Stimulated activated naive CD4-positive, alpha-beta T cell (primary cell): ENCODE measurements at regions not wholly inside any gene's neighbourhood (a gene's known extent, or its start where the extent isn't known, plus 50 kb on each side); places are given as distances from the start of the nearest gene placed in this dataset.

Source experiments
- DNase-seq, 6 experiments: peaks; one replicate each; lab custom pipeline; 2025; lab: John Stamatoyannopoulos, UW

- DNase-seq, result no peak
These were observed 1119.8 kb downstream of the TSN start for GRCh38 chr2:122875091-122875865.

DNA sequence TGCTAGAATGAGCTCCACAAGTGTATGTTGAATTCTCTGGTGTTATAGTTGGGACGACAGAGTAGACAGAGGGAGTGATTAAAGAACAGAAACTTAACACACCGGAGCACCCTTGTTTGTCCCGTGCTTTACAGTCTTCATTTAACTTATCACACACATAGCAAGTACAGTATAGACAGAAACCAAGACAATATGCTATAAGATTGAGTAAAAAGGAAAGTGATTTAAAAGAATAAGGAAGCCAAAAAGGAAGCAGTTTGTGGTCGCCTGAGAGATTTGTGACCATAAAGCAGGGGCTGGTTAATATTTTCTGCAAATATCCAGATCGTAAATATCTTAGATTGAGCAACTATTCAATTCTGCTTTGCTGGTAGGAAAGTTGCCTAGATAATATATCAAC is 1128.4 kb downstream of the TSN start:
- DNase-seq, result no peak

DNA sequence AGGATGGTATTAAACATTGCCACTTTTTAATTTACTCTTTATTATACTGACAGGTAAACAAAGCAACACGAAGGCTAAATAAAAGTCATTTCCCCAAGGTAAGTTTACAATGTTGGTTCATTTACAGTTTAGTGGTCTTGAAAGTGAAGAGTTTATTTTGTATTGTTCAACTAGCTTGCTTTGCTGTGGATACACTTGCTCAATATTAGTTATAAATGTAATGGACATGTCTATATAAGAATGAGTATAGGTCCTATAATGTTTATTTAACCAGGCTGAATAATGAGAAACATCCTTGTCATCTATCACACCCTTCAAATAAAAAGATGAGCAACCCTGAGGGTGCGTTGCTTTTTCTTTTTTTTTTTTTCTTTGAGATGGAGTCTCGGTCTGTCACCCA is 1129.4 kb downstream of the TSN start:
- DNase-seq, result no peak

- no peak for DNase-seq
These were observed 1130.0 kb downstream of the TSN start for GRCh38 chr2:122885436-122885835.

- no peak for DNase-seq
These were observed 1131.2 kb downstream of the TSN start for GRCh38 chr2:122886479-122887145.

DNA sequence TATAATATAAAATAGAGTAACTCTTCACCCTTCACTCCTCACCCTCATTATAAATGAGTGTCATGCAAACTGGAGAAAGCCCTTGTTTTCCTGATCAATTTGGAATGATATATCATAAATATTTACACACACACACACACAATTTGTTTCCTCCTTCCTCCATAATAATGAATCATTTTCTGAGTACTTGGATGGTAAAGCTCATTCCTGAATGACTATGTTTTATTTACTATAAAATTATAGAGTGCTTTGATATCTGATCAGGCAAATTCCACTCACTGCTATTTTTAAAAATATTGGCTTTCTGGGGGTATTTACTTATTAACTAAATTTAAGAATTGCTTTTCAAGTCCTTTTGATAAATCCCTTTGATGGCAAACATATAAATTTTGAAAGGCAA is 1125.5 kb upstream of the CNTNAP5 start:
- no peak for DNase-seq

GRCh38 chr2:122905431-122905830 is 1119.7 kb upstream of the CNTNAP5 start:
- DNase-seq, result no peak

- DNase-seq, result no peak
These were observed 1116.9 kb upstream of the CNTNAP5 start for GRCh38 chr2:122908159-122908558.

DNA sequence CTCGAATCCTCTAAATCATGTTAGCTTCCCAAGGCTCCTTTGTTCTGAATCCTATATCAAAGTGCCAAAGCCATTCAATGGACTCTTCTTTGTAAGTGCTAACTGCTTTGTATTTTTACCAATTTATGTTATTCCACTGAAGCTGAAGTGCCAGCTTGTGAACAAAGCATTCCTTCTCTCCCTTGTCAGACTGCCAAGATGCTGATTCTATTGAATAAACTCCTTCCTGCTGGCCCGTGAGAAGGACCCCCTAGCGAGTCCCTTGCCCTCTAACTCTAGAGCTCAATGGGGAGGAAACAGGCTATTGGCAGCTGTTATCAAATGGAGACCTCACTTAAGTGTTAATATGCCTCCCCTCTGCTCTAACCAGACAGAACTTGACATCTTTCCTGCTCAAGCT is 1097.9 kb upstream of the CNTNAP5 start:
- DNase-seq, result no peak

GRCh38 chr2:122927710-122928557 is 1097.2 kb upstream of the CNTNAP5 start:
- DNase-seq, result no peak

GRCh38 chr2:122929347-122929746 is 1095.7 kb upstream of the CNTNAP5 start:
- DNase-seq, result no peak

DNA sequence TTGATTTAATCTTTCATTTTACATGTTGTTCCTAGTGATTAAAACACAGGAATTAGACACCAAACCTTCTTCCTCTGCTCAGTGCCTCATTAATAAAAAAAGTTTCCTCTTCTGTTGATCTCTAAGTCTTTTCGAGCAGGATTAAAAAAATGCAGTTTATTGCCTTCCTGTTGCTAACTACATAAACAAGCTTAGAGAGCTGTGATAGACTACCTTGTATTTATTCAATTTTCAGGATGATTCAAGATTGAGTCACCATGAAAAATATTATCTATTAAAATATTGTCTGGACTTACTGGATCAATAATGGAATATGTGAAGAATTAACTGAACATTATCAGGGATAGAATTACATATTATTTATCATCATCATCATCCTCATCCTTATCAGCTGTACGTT is 1089.6 kb upstream of the CNTNAP5 start:
- no peak for DNase-seq

DNA sequence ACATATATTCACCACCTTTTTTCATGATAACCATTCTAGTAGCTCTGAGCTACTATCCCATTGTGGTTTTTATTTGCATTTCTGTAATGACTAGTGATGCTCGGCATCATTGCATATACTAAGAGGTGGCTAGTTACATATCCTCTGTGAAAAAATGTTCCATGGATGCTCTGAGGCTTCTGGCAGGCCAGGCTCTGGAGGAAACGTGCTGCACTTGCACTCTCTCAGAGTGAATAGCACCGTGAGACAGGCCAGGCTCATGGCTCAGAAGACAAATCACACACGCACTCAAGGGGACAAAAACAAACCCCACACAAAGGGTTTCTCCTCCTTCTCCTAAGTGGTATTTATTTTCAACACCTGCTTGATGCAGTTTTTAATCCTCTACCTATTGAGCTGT is 1085.3 kb upstream of the CNTNAP5 start:
- no peak for DNase-seq

GRCh38 chr2:122949523-122949922 is 1075.6 kb upstream of the CNTNAP5 start:
- DNase-seq, result no peak

DNA sequence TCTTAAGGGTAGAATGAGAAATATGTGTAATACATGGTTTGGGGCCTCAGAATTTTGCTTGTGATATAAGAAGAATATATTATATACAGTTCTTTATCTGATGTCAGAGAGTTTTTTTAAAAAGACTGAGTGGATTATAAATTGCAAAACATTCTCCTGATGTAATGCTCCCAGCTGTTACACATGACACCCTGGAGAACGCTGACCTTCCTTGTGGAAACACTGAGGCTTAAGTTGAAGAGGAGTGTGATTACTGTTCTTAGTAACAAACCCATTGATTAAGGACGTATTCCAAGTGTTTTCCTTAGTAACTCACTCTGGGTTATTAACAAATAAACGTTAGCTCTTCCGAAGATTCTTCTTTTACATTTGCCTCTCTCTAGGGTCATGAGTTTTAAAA is 1069.3 kb upstream of the CNTNAP5 start:
- no peak for DNase-seq

DNA sequence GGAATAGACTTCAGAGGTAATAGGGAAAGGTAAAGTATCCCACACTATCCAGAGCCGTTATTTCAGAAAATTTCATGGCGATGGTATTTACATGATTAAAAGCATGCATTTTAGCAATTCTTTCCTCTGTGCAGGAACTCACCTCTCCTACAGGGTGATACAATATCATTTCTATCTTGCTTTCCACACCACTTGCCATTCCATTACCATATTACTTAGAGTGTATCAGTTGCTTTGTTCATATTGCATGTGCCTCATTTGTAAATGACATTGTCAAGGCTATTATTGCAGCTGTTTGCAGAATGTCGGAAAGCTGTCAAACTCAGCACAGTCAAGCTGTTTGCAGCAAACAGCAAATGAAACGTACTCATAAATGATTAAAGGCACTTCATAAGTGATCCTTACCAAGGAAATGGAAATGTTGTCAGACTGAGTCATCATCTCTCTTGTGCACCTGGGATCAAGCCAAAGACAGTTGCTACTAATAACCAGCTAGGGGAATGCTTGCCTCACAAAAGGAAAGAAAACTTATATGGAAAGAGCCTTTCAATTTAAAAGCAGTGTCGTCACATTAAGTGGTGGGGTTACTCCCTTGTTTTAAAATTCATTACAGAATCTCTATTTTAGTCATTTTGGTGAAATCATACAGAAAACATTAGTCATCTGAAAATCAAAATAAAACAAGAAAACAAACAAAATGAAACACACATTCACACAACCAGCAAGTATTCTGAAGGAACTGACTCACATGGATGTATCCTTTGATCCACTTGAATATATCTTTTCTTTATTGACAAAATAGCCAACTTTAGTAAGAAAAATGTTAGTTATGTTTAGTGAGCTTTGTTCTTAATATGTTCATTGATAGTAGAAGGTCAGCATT is 1064.1 kb upstream of the CNTNAP5 start:
- DNase-seq, result no peak

- DNase-seq, result no peak
These were observed 1058.6 kb upstream of the CNTNAP5 start for GRCh38 chr2:122966461-122966860.

DNA sequence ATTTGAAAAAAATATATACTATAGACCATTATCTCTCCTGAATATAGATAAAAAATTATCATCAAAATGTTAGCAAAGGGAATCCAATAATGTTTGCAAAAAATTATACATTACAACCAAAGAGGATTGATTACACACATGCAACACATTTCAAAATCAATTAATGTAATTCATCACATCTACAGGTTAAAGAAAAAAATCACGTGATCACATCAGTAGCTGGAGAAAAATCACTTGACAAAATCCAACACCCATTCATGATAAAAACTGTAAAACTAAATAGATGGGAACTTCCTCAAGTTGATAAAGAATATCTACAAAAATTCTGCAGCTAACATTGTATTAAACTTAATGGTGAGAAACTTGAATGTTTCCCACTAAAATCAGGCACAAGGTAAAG is 1047.5 kb upstream of the CNTNAP5 start:
- no peak for DNase-seq

GRCh38 chr2:122980671-122981070 is 1044.4 kb upstream of the CNTNAP5 start:
- no peak for DNase-seq

- DNase-seq, result no peak
These were observed 1042.2 kb upstream of the CNTNAP5 start for GRCh38 chr2:122982936-122983335.

GRCh38 chr2:122988395-122989221 is 1036.5 kb upstream of the CNTNAP5 start:
- DNase-seq, result no peak
